ENCODE measurements at regions not wholly inside any gene's neighbourhood (a gene's known extent, or its start where the extent isn't known, plus 50 kb on each side); places are given as distances from the start of the nearest gene placed in this dataset.

- no peak for DNase-seq
These were observed 152.8 kb upstream of the ANK2 start for GRCh38 chr4:112896609-112897190.

DNA sequence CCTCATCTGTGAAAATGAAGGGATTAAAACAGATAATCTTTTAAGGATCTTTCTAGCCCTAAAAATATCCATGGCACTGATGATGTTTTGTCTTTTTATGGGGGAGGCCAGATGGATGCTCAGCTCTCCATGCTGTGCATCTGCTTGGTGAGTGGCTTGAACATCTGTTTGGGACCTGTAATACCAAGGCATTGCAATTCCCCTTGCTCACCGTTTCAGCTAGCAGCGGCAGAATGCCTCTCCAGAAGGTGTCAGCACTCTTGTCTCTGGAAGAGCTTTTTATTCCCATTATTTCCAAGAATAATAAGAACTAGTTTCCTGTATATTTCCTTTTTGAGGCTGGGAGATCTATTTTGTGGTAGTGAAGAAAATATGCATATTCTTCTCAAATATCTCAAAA lies 151.9 kb upstream of the ANK2 start:
- peak; percentile 15 to 75 for DNase-seq

- no peak for DNase-seq
These were observed 150.9 kb upstream of the ANK2 start for GRCh38 chr4:112898357-112899141.

GRCh38 chr4:112900416-112900815 lies 149.0 kb upstream of the ANK2 start:
- no peak for DNase-seq

DNA sequence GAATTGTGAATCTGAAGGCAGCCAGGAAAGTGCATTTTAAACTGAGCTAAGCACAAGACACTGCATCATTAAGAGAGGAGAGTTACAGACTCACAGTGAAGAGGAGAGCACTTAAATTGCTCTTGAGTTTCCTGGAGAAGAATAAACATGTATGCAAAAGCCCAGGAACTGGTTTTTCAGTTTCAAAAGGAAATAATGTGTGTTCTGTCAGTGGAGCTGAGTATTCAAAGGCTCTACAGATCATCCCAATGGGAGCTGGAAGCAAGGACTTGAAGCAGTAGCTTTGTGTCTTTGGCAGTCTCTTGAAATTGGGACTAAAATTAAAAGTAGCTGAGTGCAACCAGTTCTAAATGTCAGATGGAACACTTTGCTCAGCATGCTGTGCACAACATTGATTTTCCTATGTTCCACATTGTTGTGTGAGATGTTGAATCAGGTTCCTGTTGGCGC lies 147.5 kb upstream of the ANK2 start:
- no peak for DNase-seq

GRCh38 chr4:112905728-112906127 lies 143.7 kb upstream of the ANK2 start:
- no peak for DNase-seq

GRCh38 chr4:112908511-112908910 lies 140.9 kb upstream of the ANK2 start:
- DNase-seq = peak in 1 of 2 experiments; percentile 69

GRCh38 chr4:112910109-112910736 lies 139.2 kb upstream of the ANK2 start:
- DNase-seq = peak; percentile 76 to 92

- DNase-seq = no peak
These were observed 132.6 kb upstream of the ANK2 start for GRCh38 chr4:112916868-112917267.

- DNase-seq = no peak
These were observed 125.9 kb upstream of the ANK2 start for GRCh38 chr4:112923516-112923915.

DNA sequence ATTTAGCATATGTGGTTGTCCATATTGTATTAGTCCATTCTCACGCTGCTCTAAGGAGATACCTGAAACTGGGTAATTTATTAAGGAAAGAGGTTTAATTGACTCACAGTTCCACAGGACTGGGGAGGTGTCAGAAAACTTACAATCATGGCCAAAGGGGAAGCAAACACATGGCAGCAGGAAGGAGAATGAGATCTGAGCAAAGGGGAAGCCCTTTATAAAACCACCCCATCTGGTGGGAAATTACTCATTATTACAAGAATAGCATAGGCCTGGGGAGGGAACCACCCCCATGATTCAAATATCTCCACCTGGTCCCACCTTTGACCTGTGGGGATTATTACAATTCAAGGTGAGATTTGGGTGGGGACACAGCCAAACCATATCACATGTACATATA lies 122.6 kb upstream of the ANK2 start:
- DNase-seq = no peak

DNA sequence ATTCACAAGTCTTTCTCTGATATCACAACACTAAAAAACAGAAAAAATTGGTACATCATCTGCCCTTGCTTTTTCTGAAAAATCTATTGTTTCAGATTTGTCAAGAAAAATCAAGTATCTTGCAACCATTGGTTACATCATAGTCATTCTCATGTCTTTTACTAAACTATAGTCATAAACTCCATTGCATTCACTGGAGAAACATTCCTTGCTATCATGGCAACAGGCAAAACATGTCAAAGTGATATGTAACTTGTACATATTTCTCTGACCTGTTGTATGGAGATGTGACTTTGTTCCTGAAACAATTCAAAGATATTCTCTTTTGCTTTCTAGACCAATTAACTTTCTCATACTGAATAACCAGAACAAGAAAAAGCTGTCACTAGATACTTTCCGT lies 121.9 kb upstream of the ANK2 start:
- no peak for DNase-seq

DNA sequence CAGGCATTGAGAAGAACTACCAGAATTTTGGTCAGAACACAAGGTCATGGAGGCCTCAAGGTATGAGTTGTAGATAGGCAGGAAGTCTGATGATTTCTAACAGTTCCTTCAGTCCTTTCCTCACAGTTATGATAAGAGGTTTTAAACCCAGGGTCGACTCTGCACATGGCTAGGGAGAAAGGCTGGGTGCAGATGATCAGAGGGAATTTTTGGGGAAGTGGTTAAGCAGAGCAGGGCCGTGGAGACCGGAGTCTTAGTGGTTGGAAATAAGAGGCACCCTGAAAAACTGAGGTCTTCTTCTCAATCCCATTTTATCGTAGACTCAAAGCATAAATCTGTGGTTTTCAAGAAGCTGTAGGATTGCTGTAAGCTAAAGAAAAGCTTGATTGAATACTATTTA lies 118.5 kb upstream of the ANK2 start:
- no peak for DNase-seq

DNA sequence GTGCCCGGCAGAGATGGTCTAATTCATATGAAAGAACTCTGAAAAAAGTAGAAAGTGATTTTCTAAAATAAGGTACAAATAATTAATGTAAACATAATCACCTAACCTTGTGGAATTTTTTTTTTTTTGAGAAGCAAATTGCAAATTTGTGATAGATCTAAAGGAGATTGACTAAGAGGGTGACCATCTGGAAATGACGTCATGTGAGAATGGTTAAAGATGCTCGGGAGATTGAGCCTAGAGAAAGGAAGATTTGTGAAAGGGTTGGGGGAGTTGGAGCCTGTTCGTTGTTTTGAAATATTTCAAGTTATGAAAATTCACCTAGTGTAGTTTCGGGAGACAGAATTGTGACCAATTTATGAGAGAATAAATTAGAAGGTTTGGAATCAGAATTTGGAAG lies 115.7 kb upstream of the ANK2 start:
- no peak for DNase-seq

DNA sequence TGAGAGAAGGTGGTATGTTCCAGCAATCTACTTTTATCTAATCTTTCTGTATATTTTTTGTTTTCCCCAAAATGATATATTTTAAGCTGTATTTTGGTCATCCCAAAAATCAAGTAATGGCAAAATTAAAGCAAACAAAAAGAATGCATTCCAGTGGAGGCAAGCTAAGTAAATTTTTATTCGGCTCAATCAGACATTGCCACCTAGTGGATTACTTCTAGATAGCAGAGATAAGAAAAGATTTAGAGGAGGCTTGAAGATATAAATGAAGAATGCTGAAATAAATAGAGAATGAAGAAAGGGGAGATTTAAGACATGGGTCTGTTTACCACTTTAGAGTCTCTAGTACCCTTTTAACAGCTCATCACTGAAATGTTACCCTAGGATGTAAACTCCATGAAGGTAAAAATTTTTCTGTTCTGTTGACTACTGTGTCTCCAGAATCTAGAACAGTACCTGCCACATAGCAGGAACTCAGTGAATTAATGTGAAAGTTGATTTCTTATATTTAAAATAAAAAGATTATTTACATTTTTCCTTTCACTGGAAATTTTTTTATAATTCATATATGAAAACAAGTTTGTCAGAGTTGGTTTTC lies 110.9 kb upstream of the ANK2 start:
- peak; percentile 41 to 64 for DNase-seq

DNA sequence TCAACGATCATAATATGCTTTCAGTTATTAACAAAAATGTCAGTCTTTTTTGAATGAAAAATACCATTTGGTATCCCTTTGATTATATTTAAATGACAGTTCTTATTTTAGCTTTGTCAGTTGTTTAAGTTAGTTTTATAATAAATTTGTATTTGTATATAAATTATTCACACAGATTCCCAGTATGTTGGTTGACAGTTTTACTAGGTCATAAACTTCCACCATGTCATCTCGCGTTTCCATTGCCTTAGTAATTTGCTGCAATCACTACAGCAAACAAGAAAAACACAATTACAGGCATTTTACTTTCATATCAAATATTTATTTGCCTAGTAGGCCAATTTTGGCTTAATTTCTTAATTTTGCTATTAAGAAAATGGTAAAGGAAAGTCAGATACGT lies 109.6 kb upstream of the ANK2 start:
- no peak for DNase-seq

DNA sequence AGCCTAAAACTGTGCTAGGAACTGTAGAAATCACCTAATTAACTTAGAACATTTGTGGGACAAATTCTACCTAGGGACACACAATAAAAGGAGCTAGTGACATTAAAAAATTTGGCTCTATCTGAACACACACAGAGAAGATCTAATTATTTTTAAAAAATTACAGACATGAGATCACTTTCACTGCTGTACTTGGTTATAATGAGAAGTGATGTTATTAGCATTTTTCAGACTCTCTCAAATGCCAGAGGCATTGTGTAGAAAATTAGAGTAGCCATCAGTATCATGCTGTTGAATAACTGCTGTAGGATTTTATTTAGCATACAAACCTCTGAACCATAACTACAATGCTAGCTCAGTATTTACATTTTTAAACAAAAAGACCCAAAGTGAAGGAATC lies 109.1 kb upstream of the ANK2 start:
- DNase-seq = no peak

DNA sequence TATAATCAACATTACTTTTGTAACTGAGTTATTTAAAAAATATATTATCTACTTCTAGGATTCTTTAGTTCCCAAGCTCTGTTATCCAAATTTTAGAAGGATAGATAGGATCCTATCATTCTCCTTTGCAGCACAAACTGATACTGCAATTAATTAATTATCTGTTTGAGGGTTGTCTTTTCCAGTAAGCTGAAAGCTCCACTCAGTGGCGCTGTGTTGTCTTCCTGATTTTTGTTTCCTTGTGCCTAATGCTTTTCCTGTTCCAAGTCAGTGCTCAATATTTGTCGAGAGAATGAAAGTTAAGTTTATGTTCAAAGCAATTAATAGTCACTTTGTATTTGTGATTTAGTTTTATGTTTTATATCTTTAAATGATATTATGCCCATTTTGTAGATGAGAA lies 107.4 kb upstream of the ANK2 start:
- peak in 1 of 2 experiments; percentile 17 for DNase-seq

GRCh38 chr4:112942997-112943396 lies 106.5 kb upstream of the ANK2 start:
- no peak for DNase-seq

- DNase-seq = no peak
These were observed 105.4 kb upstream of the ANK2 start for GRCh38 chr4:112944006-112944405.

GRCh38 chr4:112946127-112946526 lies 103.3 kb upstream of the ANK2 start:
- DNase-seq = peak in 1 of 2 experiments; percentile 48

- DNase-seq = no peak
These were observed 101.8 kb upstream of the ANK2 start for GRCh38 chr4:112947616-112948015.
